ENCODE measurements at regions not wholly inside any gene's neighbourhood (a gene's known extent, or its start where the extent isn't known, plus 50 kb on each side); places are given as distances from the start of the nearest gene placed in this dataset.

DNA sequence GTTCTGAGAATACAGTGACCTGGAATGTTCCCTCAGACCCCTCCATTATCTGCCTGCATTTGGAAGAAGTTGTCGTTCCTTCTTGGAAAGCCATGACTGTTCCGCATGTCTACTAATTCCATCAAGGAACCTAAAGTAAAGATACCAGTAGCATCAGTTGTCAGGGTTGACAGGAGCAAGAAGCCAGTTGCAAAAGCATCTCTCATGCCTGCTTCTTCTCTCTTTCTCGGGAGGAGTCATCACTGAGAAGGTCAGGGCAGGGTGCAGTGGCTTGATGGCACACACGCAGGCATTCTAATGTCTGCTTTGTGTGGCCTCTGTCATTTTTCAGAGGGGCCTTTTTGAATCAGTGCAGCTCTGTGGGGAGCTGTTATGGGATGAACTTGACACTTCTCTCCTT lies 276.6 kb upstream of the TPM1 start:
- Histone ChIP-seq H2AFZ (no peak overlapping the region), H3K36me3 (replicated peaks; ENCODE audit: insufficient read depth, low read depth) (no peaks in the 10 kb centered on the region), H3K4me3 (no peak overlapping the region), H3K27me3 (no peaks in the 10 kb centered on the region), H4K20me1 (ENCODE audit: insufficient read depth, poor library complexity, severe bottlenecking) (no peaks in the 10 kb centered on the region), H3K4me1 (ENCODE audit: insufficient read depth) (no peaks in the 10 kb centered on the region), H3K79me2 (no peaks in the 10 kb centered on the region), H3K9me3 (ENCODE audit: low read depth) (no peaks in the 10 kb centered on the region), H3K4me2 (no peak overlapping the region), H3K9me2 (replicated peaks; ENCODE audit: insufficient read depth) (no peaks in the 10 kb centered on the region), H3K27ac (no peak overlapping the region)
- TF ChIP-seq, protein P1, sequence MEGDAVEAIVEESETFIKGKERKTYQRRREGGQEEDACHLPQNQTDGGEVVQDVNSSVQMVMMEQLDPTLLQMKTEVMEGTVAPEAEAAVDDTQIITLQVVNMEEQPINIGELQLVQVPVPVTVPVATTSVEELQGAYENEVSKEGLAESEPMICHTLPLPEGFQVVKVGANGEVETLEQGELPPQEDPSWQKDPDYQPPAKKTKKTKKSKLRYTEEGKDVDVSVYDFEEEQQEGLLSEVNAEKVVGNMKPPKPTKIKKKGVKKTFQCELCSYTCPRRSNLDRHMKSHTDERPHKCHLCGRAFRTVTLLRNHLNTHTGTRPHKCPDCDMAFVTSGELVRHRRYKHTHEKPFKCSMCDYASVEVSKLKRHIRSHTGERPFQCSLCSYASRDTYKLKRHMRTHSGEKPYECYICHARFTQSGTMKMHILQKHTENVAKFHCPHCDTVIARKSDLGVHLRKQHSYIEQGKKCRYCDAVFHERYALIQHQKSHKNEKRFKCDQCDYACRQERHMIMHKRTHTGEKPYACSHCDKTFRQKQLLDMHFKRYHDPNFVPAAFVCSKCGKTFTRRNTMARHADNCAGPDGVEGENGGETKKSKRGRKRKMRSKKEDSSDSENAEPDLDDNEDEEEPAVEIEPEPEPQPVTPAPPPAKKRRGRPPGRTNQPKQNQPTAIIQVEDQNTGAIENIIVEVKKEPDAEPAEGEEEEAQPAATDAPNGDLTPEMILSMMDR (IDR thresholded peaks at IDR 0.05; ENCODE audit: poor library complexity) = no peak
- TF ChIP-seq EZH2phosphoT487 (IDR thresholded peaks at IDR 0.05; ENCODE audit: low read depth, severe bottlenecking, unreplicated experiment) (no peak), EZH2 (IDR thresholded peaks at IDR 0.05; ENCODE audit: borderline replicate concordance) (no peak)
- DNase-seq (ENCODE audit: low spot score) = no peak
- WGBS (ENCODE audit: low lambda C conversion rate, missing lambda C conversion rate) = 46% methylated on average over 4 of the region's 4 CpGs

DNA sequence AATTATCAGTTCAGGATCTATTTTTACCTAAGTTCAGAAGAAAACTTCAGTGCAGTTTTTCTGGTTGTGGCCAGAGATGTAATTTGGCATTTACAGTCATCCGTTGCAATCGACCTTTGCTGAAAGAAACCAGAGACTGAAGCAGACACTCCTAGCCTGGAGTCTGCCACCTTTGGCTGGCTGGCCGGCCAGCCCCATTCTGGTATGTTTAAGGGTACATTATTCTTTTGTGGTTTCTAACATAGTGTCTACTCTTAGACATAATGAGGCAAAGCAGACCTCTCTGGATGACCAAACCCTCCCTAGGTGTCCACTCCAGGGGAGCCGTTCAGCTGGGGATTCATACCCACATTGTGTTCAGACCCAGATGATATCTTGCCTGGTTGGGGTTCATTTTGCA lies 275.9 kb upstream of the TPM1 start:
- 56% methylated on average over 4 of the region's 4 CpGs for WGBS (ENCODE audit: low lambda C conversion rate, missing lambda C conversion rate)
- TF ChIP-seq EZH2phosphoT487 (IDR thresholded peaks at IDR 0.05; ENCODE audit: low read depth, severe bottlenecking, unreplicated experiment) = no peak
- TF ChIP-seq, protein P1 (IDR thresholded peaks at IDR 0.05; ENCODE audit: poor library complexity) = no peak
- no peak for TF ChIP-seq EZH2 (IDR thresholded peaks at IDR 0.05; ENCODE audit: borderline replicate concordance)
- no peaks in the 10 kb centered on the region for H4K20me1 ChIP-seq (ENCODE audit: insufficient read depth, poor library complexity, severe bottlenecking)
- DNase-seq (ENCODE audit: low spot score) = no peak
- H3K9me2 ChIP-seq (replicated peaks; ENCODE audit: insufficient read depth) = no peaks in the 10 kb centered on the region
- H3K9me3 ChIP-seq (ENCODE audit: low read depth) = no peaks in the 10 kb centered on the region
- no peaks in the 10 kb centered on the region for H3K36me3 ChIP-seq (replicated peaks; ENCODE audit: insufficient read depth, low read depth)
- H3K4me2 ChIP-seq = no peak overlapping the region
- H3K27ac ChIP-seq = no peak overlapping the region
- no peaks in the 10 kb centered on the region for H3K79me2 ChIP-seq
- no peaks in the 10 kb centered on the region for H3K27me3 ChIP-seq
- H2AFZ ChIP-seq = no peak overlapping the region
- no peaks in the 10 kb centered on the region for H3K4me1 ChIP-seq (ENCODE audit: insufficient read depth)
- no peak overlapping the region for H3K4me3 ChIP-seq

DNA sequence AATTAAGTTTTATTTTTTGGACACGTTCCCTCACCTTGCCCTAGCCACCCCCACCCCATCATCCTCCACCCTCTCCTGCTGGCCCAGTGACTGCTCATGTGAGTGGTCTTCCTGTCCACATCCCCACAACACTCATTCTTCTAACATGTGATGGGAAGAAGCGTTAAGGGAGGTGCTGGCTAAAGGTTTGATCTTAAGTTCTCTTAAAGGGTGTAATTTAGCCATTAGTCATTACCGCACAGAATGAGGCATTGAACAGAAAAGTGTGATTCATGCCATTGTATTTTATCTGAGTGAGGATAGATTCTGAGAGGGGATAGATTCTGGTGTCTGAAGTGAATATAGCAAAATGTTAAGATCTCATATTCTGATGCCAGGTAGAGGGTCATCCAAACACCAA lies 272.9 kb upstream of the TPM1 start:
- DNase-seq (ENCODE audit: low spot score) = no peak
- WGBS (ENCODE audit: low lambda C conversion rate, missing lambda C conversion rate) = 95% methylated on average over 3 of the region's 3 CpGs
- Histone ChIP-seq H3K79me2 (no peaks in the 10 kb centered on the region), H2AFZ (no peak overlapping the region), H3K27me3 (no peaks in the 10 kb centered on the region), H4K20me1 (ENCODE audit: insufficient read depth, poor library complexity, severe bottlenecking) (no peaks in the 10 kb centered on the region), H3K9me3 (ENCODE audit: low read depth) (no peaks in the 10 kb centered on the region), H3K4me2 (no peak overlapping the region), H3K4me1 (ENCODE audit: insufficient read depth) (no peaks in the 10 kb centered on the region), H3K27ac (no peak overlapping the region), H3K9me2 (replicated peaks; ENCODE audit: insufficient read depth) (no peaks in the 10 kb centered on the region), H3K4me3 (no peak overlapping the region), H3K36me3 (replicated peaks; ENCODE audit: insufficient read depth, low read depth) (no peaks in the 10 kb centered on the region)
- TF ChIP-seq EZH2phosphoT487 (IDR thresholded peaks at IDR 0.05; ENCODE audit: low read depth, severe bottlenecking, unreplicated experiment) (no peak), EZH2 (IDR thresholded peaks at IDR 0.05; ENCODE audit: borderline replicate concordance) (no peak)
- TF ChIP-seq, protein P1 (IDR thresholded peaks at IDR 0.05; ENCODE audit: poor library complexity) = no peak

DNA sequence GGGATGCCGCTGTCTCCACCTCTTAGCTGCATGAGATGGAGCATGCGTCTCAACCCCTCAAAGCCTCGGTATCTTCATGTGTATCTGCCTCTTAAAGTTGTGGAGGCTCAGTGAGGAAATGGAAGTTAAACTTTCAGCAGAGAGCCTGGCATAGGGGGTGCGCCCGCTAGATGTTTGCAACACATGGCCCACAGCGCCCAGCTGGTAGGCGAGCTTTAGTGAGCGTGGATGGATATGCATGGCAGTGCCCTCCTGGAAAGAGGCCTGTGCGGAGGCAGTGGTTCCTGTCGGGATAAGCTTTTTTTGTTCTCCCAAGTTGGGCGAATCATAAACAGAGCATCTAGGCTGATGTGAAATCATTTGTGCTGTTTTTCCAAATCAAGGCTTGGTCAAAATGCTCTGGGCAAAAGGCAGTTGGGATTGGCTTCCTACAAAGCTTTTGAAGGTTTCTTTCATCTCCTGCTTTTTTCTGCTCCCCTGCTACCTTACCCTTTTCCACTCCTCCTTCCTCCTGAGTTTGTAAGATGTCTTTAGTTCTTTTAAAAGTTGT lies 272.4 kb upstream of the TPM1 start:
- H3K36me3 ChIP-seq (replicated peaks; ENCODE audit: insufficient read depth, low read depth) = no peaks in the 10 kb centered on the region
- TF ChIP-seq EZH2phosphoT487 (IDR thresholded peaks at IDR 0.05; ENCODE audit: low read depth, severe bottlenecking, unreplicated experiment) = no peak
- TF ChIP-seq EZH2 (IDR thresholded peaks at IDR 0.05; ENCODE audit: borderline replicate concordance) = no peak
- TF ChIP-seq, protein P1 (IDR thresholded peaks at IDR 0.05; ENCODE audit: poor library complexity) = no peak

More for the DNA sequence above, 272.4 kb upstream of the TPM1 start:
- no peaks in the 10 kb centered on the region for H3K9me2 ChIP-seq (replicated peaks; ENCODE audit: insufficient read depth)
- no peaks in the 10 kb centered on the region for H3K4me1 ChIP-seq (ENCODE audit: insufficient read depth)
- no peaks in the 10 kb centered on the region for H3K79me2 ChIP-seq
- no peaks in the 10 kb centered on the region for H3K9me3 ChIP-seq (ENCODE audit: low read depth)
- no peak overlapping the region for H2AFZ ChIP-seq
- H3K27me3 ChIP-seq = no peaks in the 10 kb centered on the region
- no peak overlapping the region for H3K27ac ChIP-seq
- H3K4me2 ChIP-seq = no peak overlapping the region
- no peak for DNase-seq (ENCODE audit: low spot score)
- H4K20me1 ChIP-seq (ENCODE audit: insufficient read depth, poor library complexity, severe bottlenecking) = no peaks in the 10 kb centered on the region
- WGBS (ENCODE audit: low lambda C conversion rate, missing lambda C conversion rate) = 93% methylated on average over 11 of the region's 11 CpGs
- no peak overlapping the region for H3K4me3 ChIP-seq
